GM12872 (cell line): ENCODE measurements at regions not wholly inside any gene's neighbourhood (a gene's known extent, or its start where the extent isn't known, plus 50 kb on each side); places are given as distances from the start of the nearest gene placed in this dataset.

Source experiments
- TF ChIP-seq, protein P1 (sequence below): IDR thresholded peaks from 3 replicates; pipeline ENCODE4 v1.5.1; 2011; ENCODE audit warnings: low read depth, mild to moderate bottlenecking, low read length, moderate library complexity; ENCODE audit not compliant: insufficient read depth

GRCh38 chr20:57913156-57913930 lies 203.5 kb upstream of the PMEPA1 start:
- TF ChIP-seq, protein P1, sequence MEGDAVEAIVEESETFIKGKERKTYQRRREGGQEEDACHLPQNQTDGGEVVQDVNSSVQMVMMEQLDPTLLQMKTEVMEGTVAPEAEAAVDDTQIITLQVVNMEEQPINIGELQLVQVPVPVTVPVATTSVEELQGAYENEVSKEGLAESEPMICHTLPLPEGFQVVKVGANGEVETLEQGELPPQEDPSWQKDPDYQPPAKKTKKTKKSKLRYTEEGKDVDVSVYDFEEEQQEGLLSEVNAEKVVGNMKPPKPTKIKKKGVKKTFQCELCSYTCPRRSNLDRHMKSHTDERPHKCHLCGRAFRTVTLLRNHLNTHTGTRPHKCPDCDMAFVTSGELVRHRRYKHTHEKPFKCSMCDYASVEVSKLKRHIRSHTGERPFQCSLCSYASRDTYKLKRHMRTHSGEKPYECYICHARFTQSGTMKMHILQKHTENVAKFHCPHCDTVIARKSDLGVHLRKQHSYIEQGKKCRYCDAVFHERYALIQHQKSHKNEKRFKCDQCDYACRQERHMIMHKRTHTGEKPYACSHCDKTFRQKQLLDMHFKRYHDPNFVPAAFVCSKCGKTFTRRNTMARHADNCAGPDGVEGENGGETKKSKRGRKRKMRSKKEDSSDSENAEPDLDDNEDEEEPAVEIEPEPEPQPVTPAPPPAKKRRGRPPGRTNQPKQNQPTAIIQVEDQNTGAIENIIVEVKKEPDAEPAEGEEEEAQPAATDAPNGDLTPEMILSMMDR, result no peak

GRCh38 chr20:57912227-57912582 lies 202.4 kb upstream of the PMEPA1 start:
- TF ChIP-seq, protein P1, result no peak

DNA sequence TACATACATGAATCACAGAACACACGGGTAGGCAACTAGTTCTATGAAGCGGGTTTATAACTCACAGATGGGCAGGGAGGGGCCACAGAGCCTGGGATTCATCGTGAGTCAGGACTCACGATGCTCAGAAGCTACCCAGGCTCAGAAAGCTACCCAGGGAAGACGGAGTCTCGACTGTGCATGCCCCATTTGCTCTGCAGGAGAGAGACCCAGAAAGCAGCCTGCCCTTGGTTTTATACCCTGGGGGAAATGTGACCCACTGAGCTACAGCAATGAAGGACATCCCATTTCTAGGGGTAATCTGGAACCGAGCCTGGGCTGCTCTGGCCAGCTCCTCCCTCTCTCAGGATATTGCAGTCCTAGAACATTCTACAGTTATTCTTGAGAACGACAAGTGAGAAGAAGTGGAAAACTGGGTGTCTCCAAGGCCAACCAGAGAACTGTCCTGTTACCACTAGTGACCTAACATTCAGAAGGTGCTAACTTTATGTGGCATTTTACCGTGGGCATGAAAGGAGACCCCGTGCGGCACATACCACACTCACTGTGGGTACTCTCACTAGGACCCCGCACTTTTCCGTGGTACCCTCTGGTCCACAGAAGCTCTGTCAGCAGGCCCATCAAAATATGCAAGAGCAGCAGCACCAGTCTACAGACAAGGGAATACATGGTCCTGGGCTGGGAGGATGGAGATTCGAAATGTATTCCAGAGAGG lies 201.9 kb upstream of the PMEPA1 start:
- TF ChIP-seq, protein P1, result no peak

DNA sequence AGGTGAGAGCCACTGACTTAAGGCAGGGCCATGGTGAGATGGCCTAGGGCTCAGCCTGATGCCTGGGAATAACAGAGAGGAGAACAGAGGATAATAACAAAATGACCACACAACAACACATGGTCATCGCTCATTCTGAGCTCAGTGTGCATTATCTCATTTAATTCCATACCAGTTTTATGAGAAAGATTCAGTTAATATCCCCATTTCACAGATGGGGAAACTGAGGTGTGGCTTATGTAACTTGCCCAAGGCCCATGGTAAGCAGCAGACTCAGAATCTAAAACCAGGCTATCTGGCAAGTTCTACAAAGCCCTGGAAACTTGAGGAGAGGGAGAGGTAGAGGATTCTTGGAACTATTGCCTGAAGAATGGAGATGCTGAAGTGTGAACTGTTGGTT lies 200.9 kb upstream of the PMEPA1 start:
- TF ChIP-seq, protein P1, result no peak

- TF ChIP-seq, protein P1, result no peak
These were observed 200.0 kb upstream of the PMEPA1 start for GRCh38 chr20:57909763-57910331.

GRCh38 chr20:57908704-57909630 lies 199.2 kb upstream of the PMEPA1 start:
- TF ChIP-seq, protein P1, result no peak
